IPS-20b (cell line): ENCODE measurements at regions not wholly inside any gene's neighbourhood (a gene's known extent, or its start where the extent isn't known, plus 50 kb on each side); places are given as distances from the start of the nearest gene placed in this dataset.

Source experiments
- H3K27ac ChIP-seq: one replicate; pipeline ENCODE4 v1.5.1; 2013; ENCODE audit warnings: low read length
- H3K27me3 ChIP-seq: 2 replicates; pipeline ENCODE4 v1.6.1; 2013; ENCODE audit warnings: mild to moderate bottlenecking, low read length, inconsistent platforms; ENCODE audit not compliant: insufficient read depth
- H3K36me3 ChIP-seq: 2 replicates; pipeline ENCODE4 v1.6.1; 2013; ENCODE audit warnings: low read depth, mild to moderate bottlenecking, inconsistent platforms, low read length, moderate library complexity; ENCODE audit not compliant: insufficient read depth
- H3K4me1 ChIP-seq: 2 replicates; pipeline ENCODE4 v1.6.1; 2013; ENCODE audit warnings: mild to moderate bottlenecking, control low read depth, inconsistent platforms, low read length, moderate library complexity; ENCODE audit not compliant: insufficient read depth
- H3K4me3 ChIP-seq: 2 replicates; pipeline ENCODE4 v1.5.1; 2013; ENCODE audit warnings: mild to moderate bottlenecking, low read length, inconsistent platforms
- H3K9ac ChIP-seq: 2 replicates; pipeline ENCODE4 v1.6.1; 2013; ENCODE audit warnings: low read depth, mild to moderate bottlenecking, inconsistent platforms, low read length, moderate library complexity
- H3K9me3 ChIP-seq: 2 replicates; pipeline ENCODE4 v1.6.1; 2013; ENCODE audit warnings: mild to moderate bottlenecking, low read depth, low read length, inconsistent platforms; ENCODE audit not compliant: insufficient read depth

GRCh38 chr20:12699374-12700228 lies 309.2 kb upstream of the SPTLC3 start:
- Histone ChIP-seq H3K27me3 (no peaks in the 10 kb centered on the region), H3K9me3 (no peaks in the 10 kb centered on the region), H3K36me3 (no peaks in the 10 kb centered on the region), H3K4me1 (peaks cover 2% of the 10 kb centered on the region; the same call in 1 of the 2 replicates), H3K27ac (no peak overlapping the region), H3K9ac (no peak overlapping the region), H3K4me3 (no peak overlapping the region)

- no peak overlapping the region for H3K4me3 ChIP-seq
- no peak overlapping the region for H3K27ac ChIP-seq
- peaks cover 2% of the 10 kb centered on the region; the same call in 1 of the 2 replicates for H3K4me1 ChIP-seq
- H3K9me3 ChIP-seq, result no peaks in the 10 kb centered on the region
- H3K9ac ChIP-seq, result no peak overlapping the region
- H3K27me3 ChIP-seq, result no peaks in the 10 kb centered on the region
- no peaks in the 10 kb centered on the region for H3K36me3 ChIP-seq
Measured at GRCh38 chr20:12700701-12701100, 308.1 kb upstream of the SPTLC3 start.

GRCh38 chr20:12702312-12702711 lies 306.5 kb upstream of the SPTLC3 start:
- Histone ChIP-seq H3K9me3 (no peaks in the 10 kb centered on the region), H3K4me1 (peaks cover 2% of the 10 kb centered on the region; the same call in 1 of the 2 replicates), H3K9ac (no peak overlapping the region), H3K36me3 (no peaks in the 10 kb centered on the region), H3K4me3 (no peak overlapping the region), H3K27ac (no peak overlapping the region), H3K27me3 (no peaks in the 10 kb centered on the region)

- H3K9me3 ChIP-seq, result no peaks in the 10 kb centered on the region
- no peaks in the 10 kb centered on the region for H3K4me1 ChIP-seq
- no peaks in the 10 kb centered on the region for H3K27me3 ChIP-seq
- no peak overlapping the region for H3K27ac ChIP-seq
- no peak overlapping the region for H3K9ac ChIP-seq
- no peak overlapping the region for H3K4me3 ChIP-seq
- H3K36me3 ChIP-seq, result no peaks in the 10 kb centered on the region
Measured at GRCh38 chr20:12715371-12715770, 293.4 kb upstream of the SPTLC3 start.

- Histone ChIP-seq H3K9me3 (no peaks in the 10 kb centered on the region), H3K4me3 (no peak overlapping the region), H3K36me3 (no peaks in the 10 kb centered on the region), H3K9ac (no peak overlapping the region), H3K4me1 (no peaks in the 10 kb centered on the region; the same call in none of the 2 replicates), H3K27me3 (no peaks in the 10 kb centered on the region), H3K27ac (no peak overlapping the region)
Measured at GRCh38 chr20:12715991-12716680, 292.6 kb upstream of the SPTLC3 start.

GRCh38 chr20:12717061-12717460 lies 291.7 kb upstream of the SPTLC3 start:
- H3K27me3 ChIP-seq, result no peaks in the 10 kb centered on the region

GRCh38 chr20:12718619-12719018 lies 290.2 kb upstream of the SPTLC3 start:
- H3K27ac ChIP-seq, result no peak overlapping the region

More at GRCh38 chr20:12717061-12717460, 291.7 kb upstream of the SPTLC3 start:
- Histone ChIP-seq H3K9me3 (no peaks in the 10 kb centered on the region), H3K4me3 (no peak overlapping the region), H3K36me3 (no peaks in the 10 kb centered on the region), H3K9ac (no peak overlapping the region), H3K27ac (no peak overlapping the region), H3K4me1 (peaks cover 6% of the 10 kb centered on the region)

GRCh38 chr20:12721636-12722035 lies 287.1 kb upstream of the SPTLC3 start:
- no peak overlapping the region for H3K4me3 ChIP-seq
- H3K9me3 ChIP-seq, result no peaks in the 10 kb centered on the region
- no peaks in the 10 kb centered on the region for H3K27me3 ChIP-seq
- no peaks in the 10 kb centered on the region for H3K36me3 ChIP-seq
- H3K4me1 ChIP-seq, result peaks cover 6% of the 10 kb centered on the region
- no peak overlapping the region for H3K9ac ChIP-seq
- H3K27ac ChIP-seq, result no peak overlapping the region

More at GRCh38 chr20:12718619-12719018, 290.2 kb upstream of the SPTLC3 start:
- no peak overlapping the region for H3K9ac ChIP-seq
- H3K4me3 ChIP-seq, result no peak overlapping the region
- no peaks in the 10 kb centered on the region for H3K9me3 ChIP-seq
- no peaks in the 10 kb centered on the region for H3K27me3 ChIP-seq
- H3K36me3 ChIP-seq, result no peaks in the 10 kb centered on the region
- peaks cover 6% of the 10 kb centered on the region for H3K4me1 ChIP-seq

GRCh38 chr20:12722091-12722490 lies 286.7 kb upstream of the SPTLC3 start:
- Histone ChIP-seq H3K27ac (no peak overlapping the region), H3K9me3 (no peaks in the 10 kb centered on the region), H3K36me3 (no peaks in the 10 kb centered on the region), H3K27me3 (no peaks in the 10 kb centered on the region), H3K4me1 (peaks cover 6% of the 10 kb centered on the region), H3K9ac (no peak overlapping the region), H3K4me3 (no peak overlapping the region)

GRCh38 chr20:12723811-12724210 lies 285.0 kb upstream of the SPTLC3 start:
- no peaks in the 10 kb centered on the region for H3K27me3 ChIP-seq
- peaks cover 6% of the 10 kb centered on the region for H3K4me1 ChIP-seq

GRCh38 chr20:12728782-12729181 lies 280.0 kb upstream of the SPTLC3 start:
- Histone ChIP-seq H3K4me1 (no peaks in the 10 kb centered on the region), H3K4me3 (no peak overlapping the region), H3K9me3 (no peaks in the 10 kb centered on the region), H3K27ac (no peak overlapping the region), H3K9ac (no peak overlapping the region), H3K27me3 (no peaks in the 10 kb centered on the region), H3K36me3 (no peaks in the 10 kb centered on the region)

More at GRCh38 chr20:12723811-12724210, 285.0 kb upstream of the SPTLC3 start:
- Histone ChIP-seq H3K9ac (no peak overlapping the region), H3K27ac (no peak overlapping the region), H3K36me3 (no peaks in the 10 kb centered on the region), H3K9me3 (no peaks in the 10 kb centered on the region), H3K4me3 (no peak overlapping the region)

GRCh38 chr20:12729326-12729725 lies 279.4 kb upstream of the SPTLC3 start:
- Histone ChIP-seq H3K27ac (no peak overlapping the region), H3K9me3 (no peaks in the 10 kb centered on the region), H3K27me3 (no peaks in the 10 kb centered on the region), H3K4me3 (no peak overlapping the region), H3K36me3 (no peaks in the 10 kb centered on the region), H3K4me1 (no peaks in the 10 kb centered on the region), H3K9ac (no peak overlapping the region)
